ENCODE measurements at regions not wholly inside any gene's neighbourhood (a gene's known extent, or its start where the extent isn't known, plus 50 kb on each side); places are given as distances from the start of the nearest gene placed in this dataset.

- Mint-ChIP-seq H3K9me3 (ENCODE audit: insufficient read depth) (peaks cover 5% of the 10 kb centered on the region), H3K27ac (no peak overlapping the region), H3K4me1 (no peaks in the 10 kb centered on the region), H3K4me3 (no peak overlapping the region), H3K27me3 (no peaks in the 10 kb centered on the region)
- TF ChIP-seq EZH2 (IDR thresholded peaks at IDR 0.05; ENCODE audit: borderline replicate concordance, insufficient read depth, low read depth, low read length, poor library complexity, severe bottlenecking) = no peak
- no peak for TF ChIP-seq CTCF (IDR thresholded peaks at IDR 0.05)
- Histone ChIP-seq H3K9me3 (ENCODE audit: control extremely low read depth in 1 of 3, control insufficient read depth in 2 of 3, insufficient read depth in 1 of 3, low read length in 2 of 3) (peaks cover 0 to 5% (median 1%) of the 10 kb centered on the region in 3 donors), H3K79me2 (ENCODE audit: control insufficient read depth, insufficient read depth, low read length) (no peaks in the 10 kb centered on the region), H3K36me3 (replicated peaks in 1 of 2; ENCODE audit: control extremely low read depth in 1 of 2, control insufficient read depth in 1 of 2, extremely low read depth in 1 of 2, insufficient read depth in 2 of 2, low read length in 1 of 2) (no peaks in the 10 kb centered on the region), H3K4me2 (replicated peaks; ENCODE audit: low read depth, low read length, poor library complexity, severe bottlenecking) (no peak overlapping the region), H3K4me1 (ENCODE audit: control insufficient read depth in 2 of 2, insufficient read depth in 2 of 2, low read length in 2 of 2) (no peaks in the 10 kb centered on the region), H3K27me3 (replicated peaks in 1 of 4; ENCODE audit: control extremely low read depth in 1 of 4, control insufficient read depth in 3 of 4, insufficient read depth in 4 of 4, low read length in 3 of 4) (no peaks in the 10 kb centered on the region), H3K27ac (ENCODE audit: low read length in 2 of 2) (no peak overlapping the region), H3K9ac (ENCODE audit: low read length) (no peak overlapping the region), H3K4me3 (ENCODE audit: control extremely low read depth in 1 of 5, extremely low read depth in 1 of 5, insufficient read depth in 1 of 5, low read depth in 2 of 5, low read length in 4 of 5) (no peak overlapping the region), H2AFZ (ENCODE audit: insufficient read depth, low read depth, low read length, poor library complexity, severe bottlenecking) (no peak overlapping the region), H4K20me1 (ENCODE audit: control insufficient read depth, insufficient read depth, low read length, poor library complexity, severe bottlenecking) (no peaks in the 10 kb centered on the region)
- POLR2A ChIA-PET = no interaction called here
- intact Hi-C loops (cut with micrococcal nuclease) = no loop called here
- DNase-seq = no peak
- 100% methylated on average over 3 of the region's 6 CpGs for WGBS (ENCODE audit: insufficient coverage)
- CTCF ChIA-PET = no interaction called here
- ATAC-seq (ENCODE audit: low read depth) = no peak
These were observed 444.3 kb downstream of the NBAS start for GRCh38 chr2:15116830-15117229.

Measured in B cell (primary cell).